CD4-positive, alpha-beta T cell treated with Interleukin-2 at 100 ng/mL for 4 hours (primary cell): ENCODE measurements at regions not wholly inside any gene's neighbourhood (a gene's known extent, or its start where the extent isn't known, plus 50 kb on each side); places are given as distances from the start of the nearest gene placed in this dataset.

Source experiments
- DNase-seq: peaks from one replicate; pipeline ENCODE4 v3.0.0-alpha.2; 2020; ENCODE audit warnings: low spot score

DNA sequence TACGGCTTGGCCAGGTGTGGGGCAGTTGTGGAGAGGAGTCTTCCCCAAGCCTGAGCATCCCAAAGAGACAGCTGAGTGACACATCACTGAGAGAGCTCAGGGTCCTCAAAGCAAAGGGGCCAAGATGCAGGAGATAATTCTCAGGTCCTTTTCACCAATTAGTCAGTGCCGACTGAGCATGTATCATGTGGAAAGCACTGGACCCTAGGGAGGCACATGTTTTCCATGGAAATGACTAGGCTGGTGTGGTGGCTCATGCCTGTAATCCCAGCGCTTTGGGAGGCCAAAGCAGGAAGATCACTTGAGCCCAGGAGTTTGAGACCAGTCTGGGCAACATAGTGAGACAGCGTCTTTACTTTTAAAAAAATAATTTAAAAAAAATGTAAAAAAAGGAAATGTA, 67.3 kb upstream of the PRPS1 start:
- DNase-seq: no peak

DNA sequence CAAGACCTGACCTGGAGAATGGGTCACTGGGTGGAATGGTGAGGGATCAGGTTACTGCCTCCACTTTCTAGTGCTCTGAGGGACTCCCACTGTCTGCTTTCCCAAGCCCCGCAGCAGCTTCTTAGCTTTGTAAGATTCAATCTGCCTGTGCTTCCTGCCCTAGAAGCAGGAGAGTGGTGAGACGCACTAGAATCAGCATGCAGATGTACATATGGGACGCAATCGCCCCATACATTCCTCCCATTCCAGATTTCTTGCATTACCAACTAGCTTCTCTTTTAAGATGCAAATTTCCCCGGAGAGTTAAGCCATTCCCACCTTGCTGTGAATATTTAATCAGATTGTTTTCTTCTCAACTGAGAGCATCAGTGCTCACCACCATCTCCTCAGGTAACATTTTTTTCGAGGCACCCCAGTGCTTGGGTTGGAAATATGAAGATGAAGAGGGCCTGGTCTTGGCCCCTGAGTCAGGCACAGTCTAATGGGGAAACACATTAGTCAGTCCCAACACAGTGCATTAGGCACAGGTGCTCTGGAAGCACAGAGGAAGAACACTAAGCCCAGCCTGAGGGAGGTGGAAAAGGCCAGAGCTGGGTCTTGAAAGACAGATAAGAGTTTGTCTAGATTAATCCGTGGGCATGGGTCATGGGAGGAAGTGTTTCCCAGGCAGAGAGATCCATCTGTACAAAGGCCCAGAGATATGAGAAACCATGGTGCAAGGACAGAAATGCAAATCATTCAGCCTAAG, 66.7 kb upstream of the PRPS1 start:
- DNase-seq: no peak

DNA sequence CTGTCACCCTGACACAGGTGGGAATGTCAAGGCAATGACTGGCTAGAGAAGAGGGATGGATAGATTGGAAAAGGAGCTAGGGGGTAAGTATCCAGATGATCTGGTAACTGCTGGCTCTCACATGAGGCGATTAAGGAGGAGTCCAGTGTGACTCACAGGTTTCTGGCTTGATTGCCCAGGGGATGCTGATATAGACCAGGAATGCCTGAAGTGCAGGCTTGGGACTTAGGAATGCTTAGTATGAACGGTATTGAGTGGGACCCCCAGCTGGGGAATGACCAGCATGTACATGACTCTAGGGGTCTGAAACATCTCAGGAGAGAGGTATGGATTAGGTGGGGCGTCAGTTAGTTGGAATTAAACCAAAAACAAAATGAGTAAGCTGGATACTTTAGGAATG, 65.8 kb upstream of the PRPS1 start:
- no peak for DNase-seq

DNA sequence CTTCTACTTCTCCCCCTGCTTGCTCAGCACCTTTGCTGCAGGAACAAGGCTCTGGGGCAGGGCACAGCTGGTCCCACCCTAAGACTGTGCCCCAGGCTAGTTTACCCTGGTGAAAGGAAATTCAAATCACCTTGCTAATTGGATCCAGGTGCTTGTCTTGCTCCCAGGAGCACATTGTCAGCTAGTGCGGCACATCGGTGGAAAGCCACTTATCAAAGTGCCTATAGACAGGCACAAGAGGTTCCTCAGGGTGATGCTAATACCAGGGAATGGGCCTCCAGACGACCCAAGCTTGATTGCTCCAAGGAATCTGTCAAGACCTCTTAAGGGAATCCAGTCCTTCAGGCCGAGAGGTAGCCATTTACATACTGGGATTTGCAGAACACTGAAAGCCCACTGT, 64.5 kb upstream of the PRPS1 start:
- DNase-seq: no peak

DNA sequence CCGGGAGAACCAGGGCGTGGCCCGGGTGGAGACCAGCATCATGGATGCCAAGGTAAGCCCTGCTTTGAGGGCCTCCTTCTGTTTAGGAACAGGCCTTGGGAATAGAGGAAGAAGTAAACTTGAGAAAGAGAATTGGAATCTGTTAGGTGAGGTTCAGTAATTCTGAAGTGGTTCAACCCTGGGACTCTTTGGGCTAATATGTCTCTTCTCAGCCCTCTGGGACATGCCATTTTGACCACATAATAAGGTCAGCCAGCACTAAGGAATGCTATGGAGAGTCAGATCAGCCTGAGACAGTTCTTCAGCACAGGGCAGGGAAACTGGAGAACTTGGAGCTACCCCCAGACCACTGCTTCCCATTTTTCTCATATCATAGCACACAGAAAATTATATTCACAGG, 63.3 kb upstream of the PRPS1 start:
- DNase-seq: no peak

DNA sequence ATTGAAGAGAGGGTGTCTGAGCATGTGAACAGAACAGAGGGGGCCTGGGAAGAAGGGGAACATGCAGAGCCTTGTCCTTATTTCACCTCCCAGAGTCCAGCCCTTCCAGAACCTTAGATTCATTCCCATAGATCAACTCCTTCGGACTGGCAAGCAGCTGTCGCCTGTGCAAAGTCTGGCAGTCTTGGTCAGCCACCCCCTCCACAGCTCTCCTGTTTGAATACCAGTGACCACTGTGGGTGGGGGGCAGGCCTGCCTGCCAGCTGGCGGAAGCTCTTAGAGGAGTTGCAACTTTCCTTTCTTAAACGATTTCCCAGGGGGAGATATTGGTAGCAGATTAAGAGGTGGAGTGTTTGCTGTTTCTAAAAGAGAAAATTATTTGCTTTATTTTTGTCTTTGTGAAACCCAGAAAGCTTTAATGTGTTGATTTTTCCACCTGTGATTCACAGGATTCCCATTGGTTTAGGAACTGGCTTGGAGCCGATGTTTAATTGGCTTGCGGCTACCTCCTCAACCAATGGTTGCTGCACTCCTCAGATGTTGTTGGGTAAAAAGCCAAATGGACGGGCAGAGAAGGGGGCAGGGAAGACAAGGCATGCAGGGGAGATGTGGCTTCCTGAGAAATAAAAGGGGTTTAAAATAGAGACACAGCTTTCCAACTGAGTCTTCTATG, 62.2 kb upstream of the PRPS1 start:
- DNase-seq: no peak

DNA sequence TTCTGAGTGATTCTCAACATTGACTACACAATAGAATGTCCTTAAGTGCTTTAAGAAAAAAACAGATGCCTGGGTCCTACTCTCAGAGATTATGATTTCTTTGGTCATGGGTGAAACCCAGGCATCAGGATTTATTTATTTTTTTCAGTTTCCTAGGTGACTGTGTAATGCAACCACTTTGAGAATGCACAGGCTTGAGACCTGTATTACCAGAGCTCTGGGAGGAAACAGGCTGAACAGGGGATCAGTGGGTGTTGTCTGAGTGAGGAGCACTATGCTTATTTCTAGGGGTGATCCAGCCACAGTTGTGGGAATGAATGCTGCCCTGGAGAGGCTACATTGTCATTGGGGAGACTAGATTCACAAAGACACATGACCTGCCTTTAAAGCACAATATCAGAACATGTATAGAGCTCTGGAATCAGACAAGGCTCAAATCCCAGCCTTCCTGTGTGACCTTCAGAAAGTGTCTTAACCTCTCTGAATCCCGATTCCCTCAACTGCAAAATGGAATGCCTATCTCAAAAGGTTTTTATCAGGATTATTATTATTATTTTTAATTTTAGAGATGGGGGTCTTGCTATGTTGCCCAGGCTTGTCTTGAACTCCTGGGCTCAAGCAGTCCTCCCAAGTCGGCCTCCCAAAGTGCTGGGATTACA, 61.6 kb upstream of the PRPS1 start:
- no peak for DNase-seq

DNA sequence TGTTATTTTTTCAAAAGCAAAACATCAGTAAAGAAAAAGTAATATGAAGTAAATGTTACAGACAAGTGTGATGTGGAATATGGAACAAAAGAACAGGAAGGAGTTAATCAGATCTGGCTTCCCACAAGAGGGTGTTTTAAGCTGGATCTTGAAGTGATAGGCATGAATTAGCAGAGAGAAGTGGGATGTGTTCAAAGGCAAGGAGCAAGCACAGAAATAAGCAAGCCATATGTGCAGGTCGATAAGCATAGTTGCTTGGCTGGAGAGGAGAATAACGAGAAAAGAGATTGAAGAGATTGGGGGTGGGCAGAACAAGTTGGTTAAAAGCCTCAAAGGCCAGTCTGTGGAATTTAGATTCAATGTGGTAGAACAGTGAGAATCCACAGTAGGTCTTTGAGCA, 60.9 kb upstream of the PRPS1 start:
- no peak for DNase-seq

DNA sequence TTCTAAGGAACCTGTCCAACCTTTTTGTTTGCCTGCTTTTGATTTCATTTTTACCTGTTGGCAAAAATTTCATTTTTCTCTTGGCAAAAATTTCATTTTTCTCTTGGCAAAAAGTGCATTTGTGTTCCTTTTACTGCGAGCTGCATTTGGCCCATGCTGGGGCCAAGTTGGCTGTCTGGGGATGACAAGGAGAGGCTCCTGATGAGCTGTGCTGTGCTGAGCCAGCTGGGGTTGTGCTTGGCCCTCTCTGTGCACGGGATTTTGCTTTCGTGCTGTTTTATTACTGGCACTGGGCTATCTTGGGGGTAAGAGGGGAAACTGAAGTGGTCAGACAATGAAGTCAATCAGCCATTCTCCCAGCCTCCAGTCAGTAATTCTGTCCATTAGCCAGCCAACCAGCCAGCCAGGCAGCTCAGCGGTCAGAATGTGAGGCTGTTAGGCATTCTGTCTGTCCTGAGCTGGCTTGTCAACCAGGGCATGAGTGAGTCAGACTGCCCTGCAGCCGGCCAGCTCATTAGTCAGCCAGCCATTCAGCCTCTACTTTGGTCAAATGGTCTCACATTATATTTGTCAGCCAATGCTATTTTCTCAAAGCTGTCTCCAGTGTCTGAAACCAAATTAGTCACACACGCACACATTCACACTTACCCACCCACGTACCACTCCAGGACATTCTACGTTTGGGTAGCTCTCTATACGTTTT, 56.9 kb upstream of the PRPS1 start:
- no peak for DNase-seq

DNA sequence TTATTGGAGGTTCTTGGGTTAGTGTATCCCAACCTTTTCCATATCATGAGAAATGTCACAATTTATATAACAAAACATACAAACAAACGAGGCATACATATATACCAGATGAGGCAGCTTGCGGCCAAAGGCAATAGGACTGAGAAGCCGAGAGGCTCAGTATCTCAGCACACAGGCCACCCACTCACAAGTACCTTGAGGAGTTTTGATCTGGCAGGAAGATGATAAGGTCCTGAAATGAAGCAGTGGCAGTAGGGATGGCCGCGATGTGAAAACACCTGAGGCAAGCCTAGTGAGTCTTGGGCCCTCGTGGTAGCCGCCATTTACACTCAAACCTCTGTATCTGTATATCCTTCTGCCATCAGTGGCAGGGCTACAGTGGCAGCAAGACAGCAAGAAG, 55.3 kb upstream of the PRPS1 start:
- no peak for DNase-seq

DNA sequence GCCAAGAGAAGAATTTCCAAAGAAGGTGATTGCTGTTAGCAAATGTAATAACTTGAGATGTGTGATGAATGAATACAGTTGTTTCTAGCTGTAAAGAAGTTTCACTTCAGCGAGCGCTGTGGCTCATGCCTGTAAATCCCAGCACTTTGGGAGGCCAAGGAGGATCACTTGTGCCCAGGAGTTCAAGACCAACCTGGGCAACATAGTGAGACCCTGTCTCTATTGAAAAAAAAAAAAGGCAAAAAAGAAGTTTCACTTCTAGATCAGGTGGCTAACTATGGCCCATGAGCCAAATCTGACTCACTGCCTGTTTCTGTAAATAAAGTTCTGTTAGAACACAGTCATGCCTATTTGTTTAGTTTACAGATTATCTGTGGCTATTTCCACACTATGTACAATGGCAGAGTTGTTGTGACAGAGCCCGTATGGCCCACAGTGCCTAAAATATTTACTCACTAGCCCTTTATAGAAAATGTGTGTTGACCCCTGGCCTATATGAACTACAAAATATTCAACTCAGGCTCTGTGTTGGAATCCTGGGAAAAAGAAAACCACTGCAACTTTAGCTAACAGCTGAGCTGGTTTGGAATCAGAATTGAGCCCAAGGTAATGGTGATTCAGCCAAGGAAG, 54.1 kb upstream of the PRPS1 start:
- no peak for DNase-seq

DNA sequence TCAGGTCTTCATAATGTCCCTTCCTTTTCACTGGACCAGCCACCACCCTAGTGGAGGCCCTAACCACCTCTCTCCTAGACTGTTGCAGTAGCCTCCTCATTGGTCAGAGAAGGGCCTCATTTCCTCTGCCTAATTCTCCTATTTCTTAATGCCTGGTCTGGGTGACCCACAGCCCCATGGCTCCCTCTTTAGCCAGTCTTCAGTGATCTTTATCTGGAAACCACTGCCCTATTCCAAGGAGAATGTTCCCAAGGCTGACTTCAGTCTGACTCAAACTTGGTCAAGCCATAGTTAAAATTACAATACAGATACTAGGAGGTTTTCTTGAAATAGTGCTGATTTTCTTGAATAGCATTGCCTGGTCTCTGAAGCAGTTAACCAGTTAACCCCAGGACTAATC, 53.6 kb upstream of the PRPS1 start:
- DNase-seq: no peak

DNA sequence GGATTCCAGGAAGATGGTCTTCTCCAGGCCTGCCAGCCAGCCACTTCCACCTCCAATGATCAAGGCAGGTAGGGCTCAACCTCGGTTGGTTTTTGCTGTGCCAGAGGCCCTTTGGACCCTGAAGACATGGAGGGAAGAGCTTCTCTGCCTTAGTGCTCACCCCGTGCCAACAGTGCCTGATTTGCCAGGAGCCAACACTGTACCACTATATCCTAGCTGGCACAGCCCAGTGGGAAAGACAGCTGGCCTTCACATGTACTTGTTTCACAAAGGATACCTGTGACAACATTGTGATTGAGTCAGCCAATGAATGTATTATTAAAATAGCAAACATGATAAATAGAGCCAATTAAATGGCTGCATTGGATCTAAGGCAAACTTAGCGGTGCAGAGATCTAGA, 51.9 kb upstream of the PRPS1 start:
- DNase-seq: no peak

DNA sequence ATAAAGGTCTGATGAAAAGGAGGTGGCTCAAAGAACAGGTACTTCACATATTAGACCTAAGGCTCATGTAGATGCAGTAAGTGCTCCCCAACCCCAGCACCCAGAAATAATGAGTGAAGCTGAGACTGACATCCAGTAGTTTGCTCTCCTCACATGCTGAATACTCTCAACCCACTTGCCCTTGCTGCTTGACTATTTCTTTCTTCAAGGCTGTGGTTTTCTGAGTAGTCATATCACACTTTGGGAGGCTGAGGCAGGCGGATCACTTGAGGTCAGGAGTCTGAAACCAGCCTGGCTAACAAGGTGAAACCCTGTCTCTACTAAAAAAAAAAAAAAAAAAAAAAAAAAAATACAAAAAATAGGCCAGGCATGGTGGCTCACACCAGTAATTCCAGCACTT, 51.5 kb upstream of the PRPS1 start:
- DNase-seq: peak; percentile 0

DNA sequence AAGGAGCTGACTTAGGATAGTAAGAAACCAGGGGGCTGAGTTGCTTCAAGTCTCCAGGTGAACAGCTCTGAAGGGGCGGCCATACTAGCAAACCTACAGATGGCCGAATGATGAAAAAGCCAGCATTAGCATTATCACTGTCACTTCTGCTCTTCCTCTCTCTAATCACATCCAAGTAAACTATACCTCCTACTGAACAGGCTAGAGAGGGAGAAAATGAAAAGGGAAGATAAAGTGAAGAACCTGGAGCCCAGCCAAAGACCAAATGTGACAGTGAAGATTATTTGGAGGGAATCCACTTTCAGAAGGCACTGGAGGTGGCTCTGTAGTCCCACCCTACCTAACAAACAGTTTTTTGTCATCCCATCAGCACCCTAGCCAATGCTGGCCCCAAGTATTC, 50.4 kb upstream of the PRPS1 start:
- no peak for DNase-seq
